ENCODE measurements at regions not wholly inside any gene's neighbourhood (a gene's known extent, or its start where the extent isn't known, plus 50 kb on each side); places are given as distances from the start of the nearest gene placed in this dataset.
A peak's percentile ranks its signal among the peaks of the same experiment; 100 is the strongest.
"Not testable (repeated sequence)": the region's sequence is repeated elsewhere in the genome, so short reads cannot be mapped to it uniquely, and the experiment has no call there.

- no peak for DNase-seq (ENCODE audit: low read depth)
- no peak overlapping the region for H3K4me3 ChIP-seq (ENCODE audit: low read depth, low read length)
These were observed 321.7 kb downstream of the TEX13C start for GRCh38 chrX:125641405-125641804.

GRCh38 chrX:125646195-125646594 lies 326.5 kb downstream of the TEX13C start:
- H3K4me3 ChIP-seq (ENCODE audit: low read depth, low read length), result no peak overlapping the region
- no peak for DNase-seq (ENCODE audit: low read depth)

GRCh38 chrX:125651426-125651825 lies 331.8 kb downstream of the TEX13C start:
- no peak overlapping the region for H3K4me3 ChIP-seq (ENCODE audit: low read depth, low read length)
- DNase-seq (ENCODE audit: low read depth), result peak; percentile 49

GRCh38 chrX:125654501-125654900 lies 334.8 kb downstream of the TEX13C start:
- DNase-seq (ENCODE audit: low read depth), result peak; percentile 9
- no peak overlapping the region for H3K4me3 ChIP-seq (ENCODE audit: low read depth, low read length)

GRCh38 chrX:125673758-125674157 lies 354.1 kb downstream of the TEX13C start:
- no peak for DNase-seq (ENCODE audit: low read depth)
- H3K4me3 ChIP-seq (ENCODE audit: low read depth, low read length), result no peak overlapping the region

GRCh38 chrX:125678258-125678657 lies 358.6 kb downstream of the TEX13C start:
- no peak for DNase-seq (ENCODE audit: low read depth)

GRCh38 chrX:125680366-125680765 lies 360.7 kb downstream of the TEX13C start:
- no peak overlapping the region for H3K4me3 ChIP-seq (ENCODE audit: low read depth, low read length)
- DNase-seq (ENCODE audit: low read depth), result no peak

More at GRCh38 chrX:125678258-125678657, 358.6 kb downstream of the TEX13C start:
- no peak overlapping the region for H3K4me3 ChIP-seq (ENCODE audit: low read depth, low read length)

- no peak overlapping the region for H3K4me3 ChIP-seq (ENCODE audit: low read depth, low read length)
These were observed 361.4 kb downstream of the TEX13C start for GRCh38 chrX:125681058-125681457.

GRCh38 chrX:125681507-125681906 lies 361.8 kb downstream of the TEX13C start:
- no peak for DNase-seq (ENCODE audit: low read depth)

More at GRCh38 chrX:125681058-125681457, 361.4 kb downstream of the TEX13C start:
- DNase-seq (ENCODE audit: low read depth), result no peak

GRCh38 chrX:125690522-125690921 lies 370.9 kb downstream of the TEX13C start:
- H3K4me3 ChIP-seq (ENCODE audit: low read depth, low read length); DNase-seq (ENCODE audit: low read depth): not testable (repeated sequence)

More at GRCh38 chrX:125681507-125681906, 361.8 kb downstream of the TEX13C start:
- H3K4me3 ChIP-seq (ENCODE audit: low read depth, low read length), result no peak overlapping the region

- no peak for DNase-seq (ENCODE audit: low read depth)
- no peak overlapping the region for H3K4me3 ChIP-seq (ENCODE audit: low read depth, low read length)
These were observed 374.5 kb downstream of the TEX13C start for GRCh38 chrX:125694171-125694570.

- H3K4me3 ChIP-seq (ENCODE audit: low read depth, low read length), result no peak overlapping the region
- DNase-seq (ENCODE audit: low read depth), result no peak
These were observed 389.4 kb downstream of the TEX13C start for GRCh38 chrX:125709074-125709473.

GRCh38 chrX:125709532-125709931 lies 389.9 kb downstream of the TEX13C start:
- no peak overlapping the region for H3K4me3 ChIP-seq (ENCODE audit: low read depth, low read length)
- no peak for DNase-seq (ENCODE audit: low read depth)

GRCh38 chrX:125710403-125711062 lies 390.9 kb downstream of the TEX13C start:
- DNase-seq (ENCODE audit: low read depth), result no peak
- no peak overlapping the region for H3K4me3 ChIP-seq (ENCODE audit: low read depth, low read length)

- H3K4me3 ChIP-seq (ENCODE audit: low read depth, low read length), result no peak overlapping the region
- no peak for DNase-seq (ENCODE audit: low read depth)
These were observed 391.4 kb downstream of the TEX13C start for GRCh38 chrX:125711103-125711502.

- H3K4me3 ChIP-seq (ENCODE audit: low read depth, low read length), result no peak overlapping the region
- DNase-seq (ENCODE audit: low read depth), result no peak
These were observed 394.0 kb downstream of the TEX13C start for GRCh38 chrX:125713633-125714032.

- H3K4me3 ChIP-seq (ENCODE audit: low read depth, low read length), result no peak overlapping the region
These were observed 407.4 kb downstream of the TEX13C start for GRCh38 chrX:125727117-125727516.

GRCh38 chrX:125736008-125736729 lies 416.5 kb downstream of the TEX13C start:
- H3K4me3 ChIP-seq (ENCODE audit: low read depth, low read length), result no peak overlapping the region
- DNase-seq (ENCODE audit: low read depth), result no peak

More at GRCh38 chrX:125727117-125727516, 407.4 kb downstream of the TEX13C start:
- no peak for DNase-seq (ENCODE audit: low read depth)

- DNase-seq (ENCODE audit: low read depth), result no peak
- no peak overlapping the region for H3K4me3 ChIP-seq (ENCODE audit: low read depth, low read length)
These were observed 423.1 kb downstream of the TEX13C start for GRCh38 chrX:125742811-125743210.

- DNase-seq (ENCODE audit: low read depth), result no peak
- H3K4me3 ChIP-seq (ENCODE audit: low read depth, low read length), result no peak overlapping the region
These were observed 421.2 kb downstream of the DCAF12L2 start for GRCh38 chrX:125744914-125745313.
